Natural killer cell treated with Interleukin-12 subunit alpha and Interleukin-12 subunit beta and Interleukin-15 and Interleukin-18, amount 100 ng/mL, for 72 hours (primary cell): ENCODE measurements at regions not wholly inside any gene's neighbourhood (a gene's known extent, or its start where the extent isn't known, plus 50 kb on each side); places are given as distances from the start of the nearest gene placed in this dataset.
"Not testable (repeated sequence)": the region's sequence is repeated elsewhere in the genome, so short reads cannot be mapped to it uniquely, and the experiment has no call there.

Experiments used
- ATAC-seq, 2 donors: fragments of 150-1000 bp; cut with Tn5 transposase in 1 of 2; sonication (Bioruptor Pico), chemical (Tn5 transposase) in 1 of 2; 2 replicates each; pipeline ENCODE4 v1.10.0; 2021
- DNase-seq: peaks from one replicate; pipeline ENCODE4 v3.0.0; 2022; ENCODE audit warnings: low spot score
- H3K27ac Mint-ChIP-seq, 2 donors: 1 replicate in 1 of 2; 2 replicates in 1 of 2; pipeline ENCODE4 v1.8.0; 2022; ENCODE audit warnings: mixed read lengths in 2 of 2, mild to moderate bottlenecking in 1 of 2, moderate library complexity in 1 of 2
- H3K27me3 Mint-ChIP-seq, 2 donors: 1 replicate in 1 of 2; 2 replicates in 1 of 2; pipeline ENCODE4 v1.8.0; 2022; ENCODE audit warnings: mixed read lengths in 2 of 2
- H3K36me3 Mint-ChIP-seq: one replicate; pipeline ENCODE4 v1.8.0; 2022; ENCODE audit warnings: mixed read lengths
- H3K4me1 Mint-ChIP-seq, 2 donors: 1 replicate in 1 of 2; 2 replicates in 1 of 2; pipeline ENCODE4 v1.8.0; 2022; ENCODE audit warnings: low read depth in 2 of 2, mixed read lengths in 2 of 2, mild to moderate bottlenecking in 1 of 2
- H3K4me3 Mint-ChIP-seq: one replicate; pipeline ENCODE4 v1.8.0; 2022; ENCODE audit warnings: mixed read lengths
- H3K9me3 Mint-ChIP-seq: 2 replicates; pipeline ENCODE4 v1.8.0; 2022; ENCODE audit warnings: mixed read lengths

DNA sequence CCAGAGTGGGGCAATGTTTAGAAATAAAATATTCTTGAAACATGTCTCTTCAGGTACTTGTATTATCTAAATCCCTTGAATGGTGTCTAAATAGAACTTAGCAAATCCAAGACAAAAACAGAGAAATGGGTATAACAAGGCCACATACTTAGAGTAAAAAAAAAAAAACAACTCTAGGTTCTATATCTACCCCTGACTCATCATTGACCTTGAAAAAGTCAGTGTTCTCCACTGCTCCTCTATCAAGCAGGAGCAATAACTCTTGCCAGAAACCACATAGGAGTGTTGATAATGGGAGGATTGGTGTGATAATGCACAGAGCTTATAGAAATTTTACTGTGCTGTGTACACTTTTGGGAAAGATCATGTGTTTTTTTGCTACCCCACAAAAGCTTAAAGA lies 296.6 kb upstream of the PMFBP1 start:
- H3K36me3 Mint-ChIP-seq, result no peaks in the 10 kb centered on the region
- no peak overlapping the region for H3K27ac Mint-ChIP-seq
- no peak for DNase-seq
- no peak overlapping the region for H3K4me3 Mint-ChIP-seq
- no peaks in the 10 kb centered on the region for H3K9me3 Mint-ChIP-seq
- ATAC-seq, result no peak
- H3K4me1 Mint-ChIP-seq, result no peaks in the 10 kb centered on the region
- no peaks in the 10 kb centered on the region for H3K27me3 Mint-ChIP-seq

GRCh38 chr16:72467157-72467759 lies 295.3 kb upstream of the PMFBP1 start:
- H3K4me1 Mint-ChIP-seq, result no peaks in the 10 kb centered on the region
- H3K36me3 Mint-ChIP-seq, result no peaks in the 10 kb centered on the region
- H3K27ac Mint-ChIP-seq, result no peak overlapping the region
- no peaks in the 10 kb centered on the region for H3K27me3 Mint-ChIP-seq
- H3K9me3 Mint-ChIP-seq, result peaks cover 5% of the 10 kb centered on the region
- H3K4me3 Mint-ChIP-seq, result no peak overlapping the region
- DNase-seq (no peak), ATAC-seq (no peak)

- Mint-ChIP-seq H3K27me3 (no peaks in the 10 kb centered on the region), H3K4me3 (no peak overlapping the region), H3K4me1 (no peaks in the 10 kb centered on the region), H3K36me3 (no peaks in the 10 kb centered on the region), H3K27ac (no peak overlapping the region), H3K9me3 (peaks cover 5% of the 10 kb centered on the region)
- ATAC-seq (no peak), DNase-seq (no peak)
Observed at GRCh38 chr16:72464597-72465368, 292.8 kb upstream of the PMFBP1 start.

GRCh38 chr16:72464052-72464451 lies 292.1 kb upstream of the PMFBP1 start:
- H3K4me1 Mint-ChIP-seq, result no peaks in the 10 kb centered on the region
- no peaks in the 10 kb centered on the region for H3K27me3 Mint-ChIP-seq
- no peak for DNase-seq
- no peak overlapping the region for H3K27ac Mint-ChIP-seq
- ATAC-seq, result no peak
- H3K9me3 Mint-ChIP-seq, result peaks cover 5% of the 10 kb centered on the region
- H3K36me3 Mint-ChIP-seq, result no peaks in the 10 kb centered on the region
- H3K4me3 Mint-ChIP-seq, result no peak overlapping the region

GRCh38 chr16:72458035-72458434 lies 286.1 kb upstream of the PMFBP1 start:
- no peak for DNase-seq
- Mint-ChIP-seq H3K9me3 (peaks cover 21% of the 10 kb centered on the region), H3K4me1 (no peaks in the 10 kb centered on the region), H3K36me3 (peaks cover 19% of the 10 kb centered on the region), H3K27me3 (no peaks in the 10 kb centered on the region), H3K4me3 (no peak overlapping the region), H3K27ac (no peak overlapping the region)
- ATAC-seq, result no peak

GRCh38 chr16:72457243-72457940 lies 285.4 kb upstream of the PMFBP1 start:
- ATAC-seq, result no peak
- Mint-ChIP-seq H3K36me3 (peaks cover 23% of the 10 kb centered on the region), H3K9me3 (peaks cover 19% of the 10 kb centered on the region), H3K27me3 (no peaks in the 10 kb centered on the region), H3K4me1 (no peaks in the 10 kb centered on the region), H3K27ac (no peak overlapping the region), H3K4me3 (no peak overlapping the region)
- DNase-seq, result no peak

DNA sequence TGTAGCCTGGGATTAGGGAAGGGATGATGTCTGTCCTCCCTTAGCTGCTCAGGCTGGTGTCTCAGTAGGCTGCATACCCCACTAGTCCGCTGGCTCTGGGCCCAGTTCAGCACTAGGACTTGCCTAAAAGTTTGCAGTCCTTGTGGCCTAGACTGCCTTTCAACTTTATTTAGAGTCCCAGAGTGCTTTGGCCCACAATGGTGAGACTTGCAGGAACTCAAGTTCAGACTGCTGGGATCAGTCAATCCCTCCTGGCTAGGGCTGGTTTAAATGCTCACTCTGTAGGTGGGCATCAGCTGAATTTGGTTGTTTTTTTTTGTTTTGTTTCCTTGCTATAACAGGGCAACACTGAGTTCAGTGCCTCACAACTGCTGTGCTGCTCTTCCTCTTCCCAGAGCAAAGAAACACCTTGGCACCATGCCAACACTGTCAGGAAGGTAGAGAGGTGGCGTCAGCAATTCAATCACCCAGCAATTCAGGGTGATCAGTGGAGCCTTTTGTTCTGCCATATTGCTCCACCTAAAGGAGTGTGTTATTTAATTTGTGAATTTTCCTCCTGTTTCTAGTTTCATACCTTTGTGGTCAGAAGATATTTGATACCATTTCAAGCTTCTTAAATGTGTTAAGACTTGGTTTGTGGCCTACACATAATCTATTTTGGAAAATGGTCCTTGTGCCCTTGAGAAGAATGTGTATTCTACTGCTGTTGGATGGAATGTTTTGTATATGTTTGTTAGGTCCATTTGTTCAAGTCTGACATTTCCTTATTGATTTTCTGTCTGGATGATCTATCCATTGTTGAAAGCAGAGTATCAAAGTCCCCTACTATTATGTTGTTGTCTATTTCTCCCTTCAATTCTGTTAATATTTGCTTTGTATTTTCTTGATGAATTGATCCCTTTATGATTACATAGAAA lies 284.0 kb upstream of the PMFBP1 start:
- H3K27ac Mint-ChIP-seq, result no peak overlapping the region
- H3K27me3 Mint-ChIP-seq, result no peaks in the 10 kb centered on the region
- H3K4me3 Mint-ChIP-seq, result no peak overlapping the region
- peaks cover 33% of the 10 kb centered on the region for H3K36me3 Mint-ChIP-seq
- H3K9me3 Mint-ChIP-seq, result peaks cover 23% of the 10 kb centered on the region
- ATAC-seq (no peak), DNase-seq (no peak)
- no peaks in the 10 kb centered on the region for H3K4me1 Mint-ChIP-seq

DNA sequence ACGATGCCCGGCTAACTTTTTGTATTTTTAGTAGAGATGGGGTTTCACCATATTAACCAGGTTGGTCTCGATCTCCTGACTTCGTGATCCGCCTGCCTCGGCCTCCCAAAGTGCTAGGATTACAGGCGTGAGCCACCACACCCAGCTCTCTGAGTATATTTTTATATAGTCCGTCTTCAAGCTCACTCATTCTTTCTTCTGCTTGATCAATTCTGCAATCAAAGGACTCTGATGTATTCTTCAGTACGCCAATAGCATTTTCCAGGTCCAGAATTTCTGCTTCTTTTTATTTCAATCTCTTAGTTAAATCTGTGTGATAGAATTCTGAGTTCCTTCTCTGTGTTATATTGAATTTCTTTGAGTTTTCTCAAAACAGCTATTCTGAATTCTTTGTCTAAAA lies 281.9 kb upstream of the PMFBP1 start:
- not testable (repeated sequence) for H3K27me3 Mint-ChIP-seq, H3K27ac Mint-ChIP-seq, ATAC-seq, H3K4me1 Mint-ChIP-seq, H3K4me3 Mint-ChIP-seq, DNase-seq
- Mint-ChIP-seq H3K36me3 (peaks cover 34% of the 10 kb centered on the region), H3K9me3 (peaks cover 23% of the 10 kb centered on the region)

DNA sequence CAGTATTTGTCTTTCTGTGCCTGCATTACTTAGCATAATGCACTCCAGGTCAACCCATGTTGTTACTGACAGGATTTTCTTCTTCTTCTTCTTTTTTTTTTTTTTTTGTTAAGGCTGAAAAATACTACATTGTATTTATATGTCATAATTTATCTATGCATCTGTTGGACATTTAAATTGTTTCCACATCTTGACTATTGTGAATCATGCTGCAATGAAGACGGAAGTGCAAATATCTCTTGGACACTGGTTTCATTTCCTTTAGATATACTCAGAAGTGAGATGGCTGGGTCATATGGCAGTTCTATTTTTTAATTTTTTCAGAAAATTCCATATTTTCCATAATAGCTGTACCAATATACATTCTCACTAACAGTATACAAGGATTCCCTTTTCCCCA lies 272.7 kb upstream of the PMFBP1 start:
- Mint-ChIP-seq H3K4me1 (no peaks in the 10 kb centered on the region), H3K27me3 (peaks cover 2 to 10% of the 10 kb centered on the region in 2 donors), H3K36me3 (peaks cover 10% of the 10 kb centered on the region), H3K9me3 (peaks cover 7% of the 10 kb centered on the region), H3K27ac (no peak overlapping the region), H3K4me3 (no peak overlapping the region)
- DNase-seq, result no peak
- no peak for ATAC-seq

GRCh38 chr16:72443809-72444208 lies 271.9 kb upstream of the PMFBP1 start:
- H3K9me3 Mint-ChIP-seq, result peaks cover 7% of the 10 kb centered on the region
- peaks cover 8% of the 10 kb centered on the region for H3K36me3 Mint-ChIP-seq
- ATAC-seq, result no peak
- H3K4me3 Mint-ChIP-seq, result no peak overlapping the region
- H3K4me1 Mint-ChIP-seq, result no peaks in the 10 kb centered on the region
- no peak for DNase-seq
- H3K27me3 Mint-ChIP-seq, result peaks cover 2 to 9% of the 10 kb centered on the region in 2 donors
- H3K27ac Mint-ChIP-seq, result no peak overlapping the region

- ATAC-seq (no peak), DNase-seq (no peak)
- Mint-ChIP-seq H3K36me3 (no peaks in the 10 kb centered on the region), H3K4me1 (no peaks in the 10 kb centered on the region), H3K27me3 (no peaks in the 10 kb centered on the region), H3K9me3 (peaks cover 3% of the 10 kb centered on the region), H3K27ac (no peak overlapping the region), H3K4me3 (no peak overlapping the region)
Observed at GRCh38 chr16:72442385-72443158, 270.6 kb upstream of the PMFBP1 start.

- H3K36me3 Mint-ChIP-seq, result peaks cover 23% of the 10 kb centered on the region
- H3K27me3 Mint-ChIP-seq, result no peaks in the 10 kb centered on the region
- DNase-seq (no peak), ATAC-seq (no peak)
- H3K27ac Mint-ChIP-seq, result no peak overlapping the region
- no peaks in the 10 kb centered on the region for H3K4me1 Mint-ChIP-seq
- no peak overlapping the region for H3K4me3 Mint-ChIP-seq
- H3K9me3 Mint-ChIP-seq, result peaks cover 17% of the 10 kb centered on the region
Observed at GRCh38 chr16:72437891-72438290, 265.9 kb upstream of the PMFBP1 start.

GRCh38 chr16:72434159-72434558 lies 262.2 kb upstream of the PMFBP1 start:
- Mint-ChIP-seq H3K9me3 (peaks cover 17% of the 10 kb centered on the region), H3K36me3 (peaks cover 23% of the 10 kb centered on the region), H3K27me3 (no peaks in the 10 kb centered on the region), H3K27ac (no peak overlapping the region), H3K4me1 (no peaks in the 10 kb centered on the region), H3K4me3 (no peak overlapping the region)
- DNase-seq (no peak), ATAC-seq (no peak)
